ENCODE measurements at regions not wholly inside any gene's neighbourhood (a gene's known extent, or its start where the extent isn't known, plus 50 kb on each side); places are given as distances from the start of the nearest gene placed in this dataset.
A peak's percentile ranks its signal among the peaks of the same experiment; 100 is the strongest.

- H3K4ac ChIP-seq (replicated peaks; ENCODE audit: insufficient read length, low read depth, low read length) = no peak overlapping the region
- no peak overlapping the region for H3K18ac ChIP-seq (ENCODE audit: extremely low read depth, low read length)
- DNase-seq (ENCODE audit: low read depth in 1 of 2, low spot score in 2 of 2) = no peak
- H4K8ac ChIP-seq (ENCODE audit: extremely low read depth, insufficient read depth, low read length) = no peak overlapping the region
- no peak overlapping the region for H2BK12ac ChIP-seq (ENCODE audit: low read depth, low read length)
- H3K23me2 ChIP-seq (ENCODE audit: low read depth, low read length) = no peaks in the 10 kb centered on the region
- H3K79me1 ChIP-seq (ENCODE audit: low read depth, low read length) = no peaks in the 10 kb centered on the region
- no peak for FAIRE-seq
- no peak overlapping the region for H3K4me2 ChIP-seq (ENCODE audit: insufficient read depth in 1 of 2, low read depth in 2 of 2, low read length in 2 of 2)
- H2BK15ac ChIP-seq (ENCODE audit: low read length) = no peak overlapping the region
- no peak overlapping the region for H4K5ac ChIP-seq (ENCODE audit: insufficient read length, low read depth, low read length)
- H2AFZ ChIP-seq (ENCODE audit: low read length) = 0 out of 2 replicates have a peak overlapping the region, but pooled peaks have one; percentile 10
- H3K27ac ChIP-seq (ENCODE audit: low read depth, low read length) = no peak overlapping the region
- no peak overlapping the region for H2BK120ac ChIP-seq (replicated peaks; ENCODE audit: low read depth, low read length)
- no peak overlapping the region for H3K56ac ChIP-seq (replicated peaks; ENCODE audit: insufficient read length, low read depth, low read length)
- no peak overlapping the region for H3K14ac ChIP-seq (ENCODE audit: insufficient read length)
- no peaks in the 10 kb centered on the region for H3K9me3 ChIP-seq (ENCODE audit: insufficient read depth in 2 of 2, low read depth in 1 of 2, low read length in 1 of 2)
- no peak overlapping the region for H3K23ac ChIP-seq (ENCODE audit: insufficient read length)
- no peaks in the 10 kb centered on the region for H3K27me3 ChIP-seq (replicated peaks in 1 of 4; ENCODE audit: control insufficient read depth in 3 of 4, extremely low read depth in 1 of 4, insufficient read depth in 3 of 4, low read length in 3 of 4)
- H2BK5ac ChIP-seq (ENCODE audit: low read depth, low read length) = no peak overlapping the region
- H4K20me1 ChIP-seq (replicated peaks in 1 of 2; ENCODE audit: control insufficient read depth in 1 of 2, insufficient read depth in 2 of 2, low read length in 2 of 2) = no peaks in the 10 kb centered on the region
- 82% methylated on average over 2 of the region's 2 CpGs; no CpG with 5 or more reads in 1 of the 2 experiments for WGBS, 2 experiments (ENCODE audit: extremely low coverage in 1 of 2, insufficient coverage in 1 of 2, insufficient read length in 1 of 2, insufficient replicate concordance in 2 of 2, low coverage in 1 of 2, low lambda C conversion rate in 2 of 2, missing lambda C conversion rate in 1 of 2)
- no peak overlapping the region for H2AK5ac ChIP-seq (ENCODE audit: low read depth, low read length)
- H3K36me3 ChIP-seq (ENCODE audit: control insufficient read depth in 2 of 4, insufficient read depth in 4 of 4, low read length in 3 of 4) = no peaks in the 10 kb centered on the region
- H3K4me1 ChIP-seq (replicated peaks in 1 of 4; ENCODE audit: control insufficient read depth in 3 of 4, insufficient read depth in 4 of 4, low read length in 3 of 4) = no peaks in the 10 kb centered on the region
- CTCF ChIA-PET (ENCODE audit: partially characterized antibody) = no interaction called here
- no peak overlapping the region for H4K91ac ChIP-seq (replicated peaks; ENCODE audit: insufficient read length, low read length)
- no peak overlapping the region for H3K9ac ChIP-seq (replicated peaks in 1 of 4; ENCODE audit: extremely low read depth in 1 of 4, low read depth in 3 of 4, low read length in 3 of 4)
- no peak overlapping the region for H2BK20ac ChIP-seq (ENCODE audit: low read length)
- no peaks in the 10 kb centered on the region for H3K79me2 ChIP-seq (ENCODE audit: control insufficient read depth in 1 of 2, insufficient read depth in 2 of 2, low read length in 2 of 2)
- POLR2A ChIA-PET (ENCODE audit: partially characterized antibody) = no interaction called here
- H3K4me3 ChIP-seq (ENCODE audit: extremely low read depth in 1 of 4, insufficient read depth in 2 of 4, low read depth in 3 of 4, low read length in 4 of 4) = no peak overlapping the region
- TF ChIP-seq TEAD4 (IDR thresholded peaks at IDR 0.05; ENCODE audit: low read depth, low read length) = no peak
- no peak for TF ChIP-seq E2F6 (IDR thresholded peaks at IDR 0.05)
- no peak for TF ChIP-seq CHD2 (IDR thresholded peaks at IDR 0.05; ENCODE audit: low read length)
- TF ChIP-seq BCL11A (IDR thresholded peaks at IDR 0.05; ENCODE audit: low read depth in 2 of 2, low read length in 2 of 2) = no peak
- TF ChIP-seq SP4 (IDR thresholded peaks at IDR 0.05; ENCODE audit: low read length) = no peak
- TF ChIP-seq ATF2 (IDR thresholded peaks at IDR 0.05; ENCODE audit: low read length) = no peak
- TF ChIP-seq NANOG (IDR thresholded peaks at IDR 0.05; ENCODE audit: insufficient read depth, low read depth, low read length, poor library complexity, severe bottlenecking) = no peak
- no peak for TF ChIP-seq RXRA (IDR thresholded peaks at IDR 0.05; ENCODE audit: insufficient read depth, low read depth, low read length)
- no peak for TF ChIP-seq RNF2 (IDR thresholded peaks at IDR 0.05; ENCODE audit: borderline replicate concordance, low read depth, low read length, missing control alignments, poor library complexity, severe bottlenecking)
- no peak for TF ChIP-seq GTF2F1 (IDR thresholded peaks at IDR 0.05; ENCODE audit: borderline replicate concordance, low read depth, low read length)
- no peak for TF ChIP-seq BACH1 (IDR thresholded peaks at IDR 0.05; ENCODE audit: low read length)
- TF ChIP-seq SUZ12 (IDR thresholded peaks at IDR 0.05; ENCODE audit: low read length) = no peak
- no peak for TF ChIP-seq CEBPB (IDR thresholded peaks at IDR 0.05; ENCODE audit: low read depth, low read length)
Measured at GRCh38 chr11:22467248-22467647, 129.1 kb downstream of the SLC17A6 start.

Measured in H1 (cell line).